WTC11 (cell line): ENCODE measurements at regions not wholly inside any gene's neighbourhood (a gene's known extent, or its start where the extent isn't known, plus 50 kb on each side); places are given as distances from the start of the nearest gene placed in this dataset.

Source experiments
- ATAC-seq: fragments of 200-7000 bp; cut with Tn5 transposase; 2 replicates; pipeline ENCODE4 v1.10.0; 2021; ENCODE audit warnings: mild to moderate bottlenecking, moderate library complexity
- CTCF ChIA-PET: fragments of 300-600 bp; sonication (Branson Sonifier 250); formaldehyde crosslinking; loops from one replicate; lab custom pipeline; 2021; ENCODE audit warnings: antibody characterized with exemption; lab: Charles Lee
- POLR2A ChIA-PET: fragments of 350-600 bp; sonication (Branson Sonifier 250); formaldehyde crosslinking; loops from one replicate; lab custom pipeline; 2021; ENCODE audit warnings: antibody characterized with exemption; lab: Charles Lee
- DNase-seq: peaks from one replicate; pipeline ENCODE4 v3.0.0; 2021; ENCODE audit warnings: low spot score
- H3K27ac Mint-ChIP-seq: 2 replicates; pipeline ENCODE4 v1.8.0; 2021; ENCODE audit warnings: mixed read lengths
- H3K27me3 Mint-ChIP-seq: 2 replicates; pipeline ENCODE4 v1.8.0; 2021; ENCODE audit warnings: low read depth, mild to moderate bottlenecking, moderate library complexity, mixed read lengths
- H3K36me3 Mint-ChIP-seq: 2 replicates; pipeline ENCODE4 v1.8.0; 2021; ENCODE audit warnings: mixed read lengths
- H3K4me1 Mint-ChIP-seq: 2 replicates; pipeline ENCODE4 v1.8.0; 2022; ENCODE audit warnings: mixed read lengths
- H3K4me3 Mint-ChIP-seq: 2 replicates; pipeline ENCODE4 v1.8.0; 2021; ENCODE audit warnings: mild to moderate bottlenecking, moderate library complexity, mixed read lengths
- H3K9me3 Mint-ChIP-seq: 2 replicates; pipeline ENCODE4 v1.8.0; 2021; ENCODE audit warnings: mixed read lengths
- ARID4B ChIP-seq: sonication (generic); formaldehyde crosslinking; IDR thresholded peaks from 2 replicates; pipeline ENCODE4 v1.8.0; 2023; ENCODE audit warnings: missing genetic modification reagents, mild to moderate bottlenecking, borderline replicate concordance
- ATF2 ChIP-seq: sonication (generic); formaldehyde crosslinking; IDR thresholded peaks from 2 replicates; pipeline ENCODE4 v1.8.1; 2022; ENCODE audit warnings: low read depth, missing genetic modification reagents, borderline replicate concordance
- CREB1 ChIP-seq: sonication (generic); formaldehyde crosslinking; IDR thresholded peaks from 2 replicates; pipeline ENCODE4 v1.8.0; 2023; ENCODE audit warnings: mild to moderate bottlenecking, missing genetic modification reagents
- E2F4 ChIP-seq: sonication (generic); formaldehyde crosslinking; IDR thresholded peaks from 2 replicates; pipeline ENCODE4 v1.8.1; 2022; ENCODE audit warnings: low read depth, mild to moderate bottlenecking, moderate library complexity, missing genetic modification reagents, borderline replicate concordance
- ELF4 ChIP-seq: sonication (generic); formaldehyde crosslinking; IDR thresholded peaks from 2 replicates; pipeline ENCODE4 v1.8.1; 2022; ENCODE audit warnings: low read depth, mild to moderate bottlenecking, moderate library complexity, missing genetic modification reagents
- FOXP4 ChIP-seq: sonication (generic); formaldehyde crosslinking; IDR thresholded peaks from 2 replicates; pipeline ENCODE4 v1.8.0; 2022; ENCODE audit warnings: mild to moderate bottlenecking, missing genetic modification reagents
- MYBL2 ChIP-seq: sonication (generic); formaldehyde crosslinking; IDR thresholded peaks from 2 replicates; pipeline ENCODE4 v1.8.1; 2023; ENCODE audit warnings: mild to moderate bottlenecking, moderate library complexity, missing genetic modification reagents
- NFATC4 ChIP-seq: fragments of 250-450 bp; sonication (Bioruptor Pico); IDR thresholded peaks from 2 replicates; pipeline ENCODE4 v1.9.0; 2021; ENCODE audit warnings: mild to moderate bottlenecking
- NR3C1 ChIP-seq: sonication (generic); formaldehyde crosslinking; conservative IDR thresholded peaks from 2 replicates; pipeline ENCODE4 v1.8.1; 2023; ENCODE audit warnings: low read depth, mild to moderate bottlenecking, missing genetic modification reagents
- OVOL2 ChIP-seq: fragments of 250-450 bp; sonication (Bioruptor Pico); IDR thresholded peaks from 2 replicates; pipeline ENCODE4 v1.9.0; 2021; ENCODE audit warnings: mild to moderate bottlenecking, borderline replicate concordance
- PRRX2 ChIP-seq: fragments of 250-450 bp; sonication (Bioruptor Pico); IDR thresholded peaks from 2 replicates; pipeline ENCODE4 v1.8.0; 2021; ENCODE audit warnings: mild to moderate bottlenecking
- SMAD4 ChIP-seq: sonication (generic); formaldehyde crosslinking; IDR thresholded peaks from 2 replicates; pipeline ENCODE4 v1.8.0; 2022; ENCODE audit warnings: mild to moderate bottlenecking, missing genetic modification reagents
- USF1 ChIP-seq: sonication (generic); formaldehyde crosslinking; IDR thresholded peaks from 2 replicates; pipeline ENCODE4 v1.8.0; 2022; ENCODE audit warnings: mild to moderate bottlenecking, missing genetic modification reagents
- ZNF317 ChIP-seq: sonication (generic); formaldehyde crosslinking; IDR thresholded peaks from 2 replicates; pipeline ENCODE4 v1.8.1; 2023; ENCODE audit warnings: low read depth, mild to moderate bottlenecking, moderate library complexity, missing genetic modification reagents, borderline replicate concordance
- ZNF396 ChIP-seq: fragments of 250-450 bp; sonication (Bioruptor Pico); IDR thresholded peaks from 2 replicates; pipeline ENCODE4 v1.8.0; 2021; ENCODE audit warnings: mild to moderate bottlenecking, moderate library complexity, borderline replicate concordance
- ZNF416 ChIP-seq: fragments of 250-450 bp; sonication (Bioruptor Pico); IDR thresholded peaks from 2 replicates; pipeline ENCODE4 v1.9.0; 2021; ENCODE audit warnings: mild to moderate bottlenecking, inconsistent platforms
- ZNF532 ChIP-seq: fragments of 250-450 bp; sonication (Bioruptor Pico); IDR thresholded peaks from 2 replicates; pipeline ENCODE4 v1.9.0; 2021; ENCODE audit warnings: mild to moderate bottlenecking, borderline replicate concordance
- ZSCAN18 ChIP-seq: fragments of 250-450 bp; sonication (Bioruptor Pico); IDR thresholded peaks from 2 replicates; pipeline ENCODE4 v2.1.2; 2022; ENCODE audit warnings: mild to moderate bottlenecking, moderate library complexity

GRCh38 chr21:19011451-19011850 lies 607.9 kb upstream of the TMPRSS15 start:
- POLR2A ChIA-PET = no interaction called here
- Mint-ChIP-seq H3K4me1 (no peaks in the 10 kb centered on the region), H3K36me3 (no peaks in the 10 kb centered on the region), H3K9me3 (no peaks in the 10 kb centered on the region), H3K4me3 (no peak overlapping the region), H3K27me3 (no peaks in the 10 kb centered on the region), H3K27ac (no peak overlapping the region)
- ATAC-seq (no peak), DNase-seq (no peak)
- TF ChIP-seq SMAD4 (no peak), OVOL2 (CRISPR knock-in tag) (no peak), CREB1 (CRISPR knock-in tag) (no peak), ZNF396 (no peak), ZNF532 (CRISPR knock-in tag) (no peak), ZNF416 (no peak), ARID4B (CRISPR knock-in tag) (no peak), NFATC4 (no peak), ZSCAN18 (no peak)
- CTCF ChIA-PET = no interaction called here

GRCh38 chr21:19013916-19014315 lies 610.3 kb upstream of the TMPRSS15 start:
- H3K9me3 Mint-ChIP-seq = no peaks in the 10 kb centered on the region
- ATAC-seq (no peak), DNase-seq (no peak)
- ChIA-PET POLR2A (no interaction called here), CTCF (no interaction called here)
- H3K4me1 Mint-ChIP-seq = no peaks in the 10 kb centered on the region
- no peaks in the 10 kb centered on the region for H3K36me3 Mint-ChIP-seq
- H3K27me3 Mint-ChIP-seq = no peaks in the 10 kb centered on the region
- no peak overlapping the region for H3K4me3 Mint-ChIP-seq
- no peak overlapping the region for H3K27ac Mint-ChIP-seq
- TF ChIP-seq ZNF317 (CRISPR knock-in tag) = no peak
- no peak for TF ChIP-seq FOXP4 (CRISPR knock-in tag)
- no peak for TF ChIP-seq ZNF416
- TF ChIP-seq ATF2 (CRISPR knock-in tag) = no peak
- TF ChIP-seq USF1 (CRISPR knock-in tag) = no peak
- no peak for TF ChIP-seq PRRX2 (CRISPR knock-in tag)
- no peak for TF ChIP-seq E2F4 (CRISPR knock-in tag)
- no peak for TF ChIP-seq MYBL2 (CRISPR knock-in tag)
- TF ChIP-seq ELF4 (CRISPR knock-in tag) = no peak
- no peak for TF ChIP-seq CREB1 (CRISPR knock-in tag)
- no peak for TF ChIP-seq NR3C1 (CRISPR knock-in tag)
